ENCODE measurements at regions not wholly inside any gene's neighbourhood (a gene's known extent, or its start where the extent isn't known, plus 50 kb on each side); places are given as distances from the start of the nearest gene placed in this dataset.

GRCh38 chr1:99561952-99562351 is 84.0 kb upstream of the PALMD start:
- POLR2A ChIA-PET = no interaction called here

GRCh38 chr1:99565606-99566289 is 80.2 kb upstream of the PALMD start:
- ChIA-PET POLR2A (no interaction called here), CTCF (no interaction called here)

More at GRCh38 chr1:99561952-99562351, 84.0 kb upstream of the PALMD start:
- CTCF ChIA-PET = interaction anchor here (0.5 kb wide), 1 partner anchor 1666 kb away, joined by 3 read pairs; no protein-coding TSS in a partner anchor

DNA sequence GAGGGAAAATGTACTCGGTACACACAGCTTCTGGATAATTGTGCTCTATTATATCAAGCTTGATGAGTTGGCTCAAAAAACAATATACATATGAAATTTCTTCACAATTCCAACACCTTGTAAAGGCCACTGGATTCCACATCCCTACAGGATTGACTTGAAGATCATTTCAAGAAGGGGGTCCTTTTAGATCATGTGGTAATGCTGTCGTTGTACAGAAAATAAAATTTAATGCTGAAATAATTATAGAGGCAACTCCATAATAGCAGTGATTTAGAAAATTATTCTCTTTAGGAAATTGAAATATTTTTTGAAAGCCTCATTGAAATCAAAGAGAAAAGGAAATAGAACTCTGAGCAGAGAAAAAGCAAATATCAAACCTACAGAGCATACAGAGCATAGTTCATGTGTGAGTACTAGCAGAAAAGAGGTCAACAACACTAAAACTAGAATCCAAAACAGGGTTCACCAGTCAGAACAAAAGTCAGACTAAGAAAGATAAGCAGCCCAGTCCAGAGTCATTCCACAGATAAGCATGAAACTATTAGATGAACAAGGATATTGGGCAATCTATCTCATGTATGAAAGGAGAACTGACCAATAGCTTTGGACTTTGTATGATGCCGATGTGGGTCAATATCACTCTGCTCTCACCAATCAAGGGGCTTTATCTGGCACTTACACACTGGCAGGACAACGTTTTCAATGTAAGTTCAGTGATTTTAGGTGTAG is 79.5 kb upstream of the PALMD start:
- ChIA-PET CTCF (no interaction called here), POLR2A (no interaction called here)

- CTCF ChIA-PET = no interaction called here
- POLR2A ChIA-PET = no interaction called here
Observed at GRCh38 chr1:99570486-99571089, 75.3 kb upstream of the PALMD start.

DNA sequence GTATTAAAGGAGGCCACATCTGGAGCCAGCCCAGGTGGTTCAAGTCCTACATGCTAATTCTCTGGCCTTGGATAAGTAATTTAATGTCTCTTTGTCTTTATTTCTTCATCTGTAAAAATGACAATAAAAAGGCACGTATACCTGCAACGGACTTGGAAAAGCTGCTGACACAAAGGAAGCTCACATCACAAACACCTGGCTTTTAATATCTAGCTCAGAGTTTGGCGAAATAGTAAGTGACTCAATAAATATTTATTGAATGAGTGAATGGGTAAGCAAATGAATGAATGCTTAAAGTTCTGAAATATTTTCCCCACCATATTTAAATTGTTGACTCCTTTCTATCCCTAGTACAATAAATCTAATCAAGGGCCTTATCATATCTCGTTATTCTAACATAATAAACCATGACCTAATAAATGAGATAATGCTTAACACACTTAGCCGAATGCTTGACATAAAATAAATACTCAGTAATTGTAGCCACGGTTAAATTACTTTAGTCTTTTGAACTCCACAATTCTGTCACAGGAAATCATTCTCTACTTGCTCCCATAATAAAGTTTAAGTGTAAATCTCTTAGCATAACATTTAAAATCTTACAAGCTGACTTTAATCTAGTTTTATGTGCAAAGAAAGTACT is 74.7 kb upstream of the PALMD start:
- POLR2A ChIA-PET = no interaction called here
- CTCF ChIA-PET = no interaction called here

DNA sequence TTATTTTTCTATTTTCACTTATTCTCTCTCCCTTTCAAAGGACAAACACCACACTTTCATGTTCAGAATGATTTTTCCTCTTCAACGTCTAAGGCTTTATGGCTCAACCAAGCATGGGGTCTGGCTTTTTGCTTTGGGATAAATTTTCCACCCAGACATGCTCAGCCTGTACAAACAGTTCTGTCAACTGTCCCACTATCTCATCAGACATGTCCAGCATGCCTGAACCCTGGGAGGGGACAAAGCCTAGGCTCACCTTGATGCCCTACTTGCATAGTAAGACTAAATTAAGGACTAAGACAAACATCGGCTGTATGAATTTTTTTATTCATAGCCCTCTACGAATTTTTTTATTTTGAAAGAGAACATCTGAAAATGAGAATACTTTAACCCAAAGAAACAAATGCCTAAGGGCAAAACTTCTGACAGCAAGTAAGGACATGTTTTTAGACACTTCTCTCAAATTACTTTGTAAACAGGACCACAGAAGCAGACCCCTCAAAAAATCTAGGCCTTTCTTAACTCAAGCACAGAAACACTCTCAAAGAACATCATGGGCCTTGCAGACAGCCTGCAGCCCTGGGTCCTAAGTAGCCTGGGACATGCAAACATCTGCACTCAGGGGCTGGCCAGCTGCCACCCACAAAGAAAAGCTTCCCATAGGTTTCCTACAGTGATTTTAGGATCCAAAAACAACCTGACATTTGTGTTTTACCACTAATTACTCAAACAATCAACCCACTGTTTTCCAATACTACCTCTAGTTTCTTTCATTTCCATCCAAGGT is 72.3 kb upstream of the PALMD start:
- POLR2A ChIA-PET = no interaction called here
- CTCF ChIA-PET = no interaction called here

DNA sequence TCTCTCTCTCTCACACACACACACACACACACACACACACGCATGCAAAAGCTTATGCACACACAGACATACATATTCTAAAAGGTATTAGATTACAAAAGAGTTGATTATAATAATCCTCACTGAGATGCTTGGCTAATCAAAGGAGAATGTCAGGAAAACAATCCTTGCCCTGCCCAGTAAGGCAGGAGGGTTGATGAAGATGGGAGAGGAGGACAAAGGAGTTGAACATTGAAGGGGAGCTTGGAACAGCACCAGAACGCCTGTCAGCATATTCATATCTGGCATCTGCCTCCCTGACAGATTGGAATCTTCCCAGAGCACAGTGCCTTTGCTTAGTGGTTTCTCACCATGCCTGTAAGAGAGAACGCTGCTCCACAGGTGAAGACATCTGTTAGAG is 68.6 kb upstream of the PALMD start:
- POLR2A ChIA-PET = no interaction called here
- CTCF ChIA-PET = no interaction called here

- ChIA-PET POLR2A (no interaction called here), CTCF (no interaction called here)
Observed at GRCh38 chr1:99579691-99580172, 66.2 kb upstream of the PALMD start.

- POLR2A ChIA-PET = no interaction called here
- CTCF ChIA-PET = no interaction called here
Observed at GRCh38 chr1:99580451-99580850, 65.5 kb upstream of the PALMD start.

DNA sequence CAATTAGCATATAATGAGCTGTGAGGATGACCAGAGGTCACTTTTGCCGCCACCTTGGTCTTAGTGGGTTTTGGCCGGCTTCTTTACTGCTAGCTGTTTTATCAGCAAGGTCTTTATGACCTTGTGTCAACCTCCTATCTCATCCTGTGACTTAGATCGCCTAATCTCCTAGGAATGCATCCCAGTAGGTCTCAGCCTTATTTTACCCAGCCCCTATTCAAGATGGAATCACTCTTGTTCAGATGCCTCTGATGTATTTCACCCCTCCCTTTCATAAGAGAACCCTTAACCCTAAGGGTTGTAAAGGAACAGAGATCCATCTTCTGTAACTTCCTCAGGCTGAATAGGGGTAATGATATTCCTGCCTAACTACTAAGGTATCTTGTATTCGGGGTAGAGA is 58.9 kb upstream of the PALMD start:
- CTCF ChIA-PET = no interaction called here
- POLR2A ChIA-PET = no interaction called here

DNA sequence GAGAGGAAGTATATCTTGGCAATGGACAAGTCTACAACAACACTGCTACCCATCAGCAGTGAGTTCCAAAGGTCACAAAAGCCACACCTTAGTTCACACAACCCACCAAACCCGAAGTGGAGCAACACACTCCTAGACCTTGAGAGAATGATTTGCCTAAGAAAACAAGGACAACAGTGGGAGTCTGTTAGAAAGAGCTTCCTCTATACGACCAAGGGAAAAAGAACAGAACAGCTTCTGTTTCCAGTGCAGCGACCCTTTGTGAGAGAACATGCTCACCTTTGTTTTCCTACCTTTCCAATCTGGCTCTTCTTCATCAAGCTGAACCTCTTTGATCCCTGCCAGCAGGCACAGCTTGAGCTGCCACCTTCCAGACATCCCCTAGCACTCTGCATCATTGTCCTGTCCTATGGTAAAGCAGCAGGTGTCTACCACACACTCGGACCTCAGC is 56.7 kb upstream of the PALMD start:
- ChIA-PET POLR2A (no interaction called here), CTCF (no interaction called here)

DNA sequence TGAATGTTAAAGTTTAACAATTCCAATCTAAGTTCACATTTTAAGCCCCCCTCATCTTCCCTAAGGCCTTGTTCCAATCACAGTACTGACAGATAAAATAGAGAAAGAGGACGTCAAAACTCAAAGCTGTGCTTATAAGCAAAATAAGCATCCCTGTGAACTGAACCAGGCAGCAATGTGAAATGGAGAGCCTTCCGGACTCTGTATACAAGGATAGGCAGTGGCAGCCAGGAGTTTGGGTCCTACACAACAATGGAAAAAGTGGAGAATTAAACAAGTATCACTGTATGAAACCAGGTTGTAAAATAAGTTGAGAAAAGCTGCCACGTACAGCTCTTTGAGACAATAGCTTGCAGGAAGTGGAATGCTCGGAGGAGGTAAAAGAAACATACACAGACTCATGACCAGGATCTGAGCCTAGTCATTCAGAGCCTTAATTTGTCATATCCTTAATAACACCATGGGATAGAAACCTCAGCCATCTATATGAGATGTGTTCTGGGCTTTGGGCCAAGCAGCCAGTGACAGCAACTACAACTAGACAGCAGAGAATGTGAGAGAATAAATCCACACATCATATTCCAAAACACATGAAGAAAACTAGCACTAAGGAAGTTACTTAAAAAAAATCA is 55.2 kb upstream of the PALMD start:
- ChIA-PET CTCF (no interaction called here), POLR2A (no interaction called here)

DNA sequence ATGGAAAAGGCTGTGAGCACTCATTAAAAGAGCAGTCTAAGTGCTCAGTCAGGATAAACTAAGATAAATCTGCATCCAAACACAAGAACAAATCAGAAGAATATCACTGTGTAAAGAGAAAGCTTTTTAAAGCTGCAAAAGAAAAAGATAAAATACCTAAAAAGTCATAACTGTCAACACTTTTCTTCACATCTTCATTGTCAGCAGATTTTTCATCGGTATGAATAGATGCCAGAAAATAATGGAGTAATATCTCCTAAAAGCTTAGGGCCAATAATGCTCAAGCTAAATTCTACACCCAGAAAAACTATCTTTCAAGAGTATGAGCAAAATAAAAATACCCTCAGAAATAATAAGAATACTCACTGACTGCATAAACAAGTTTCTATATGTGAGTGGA is 54.0 kb upstream of the PALMD start:
- POLR2A ChIA-PET = no interaction called here
- CTCF ChIA-PET = no interaction called here

GRCh38 chr1:99594205-99594604 is 51.7 kb upstream of the PALMD start:
- CTCF ChIA-PET = no interaction called here
- POLR2A ChIA-PET = no interaction called here

GRCh38 chr1:99595041-99595440 is 50.9 kb upstream of the PALMD start:
- POLR2A ChIA-PET = no interaction called here
- CTCF ChIA-PET = no interaction called here

GRCh38 chr1:99595441-99595840 is 50.5 kb upstream of the PALMD start:
- ChIA-PET CTCF (no interaction called here), POLR2A (no interaction called here)

Measured in activated CD8-positive, alpha-beta memory T cell treated with anti-CD3 and anti-CD28 coated beads for 36 hours (primary cell).